SK-N-SH (cell line): ENCODE measurements at regions not wholly inside any gene's neighbourhood (a gene's known extent, or its start where the extent isn't known, plus 50 kb on each side); places are given as distances from the start of the nearest gene placed in this dataset.

ENCODE experiments used
- CTCF ChIA-PET: fragments of 300-600, 350-600 bp; formaldehyde crosslinking; extraction: SDS; loops from one replicate; lab custom pipeline; 2021; lab: Yijun Ruan, JAX
- POLR2A ChIA-PET: fragments of 350-600 bp; sonication (Branson Sonifier 250); formaldehyde crosslinking; extraction: SDS; loops from one replicate; lab custom pipeline; 2020; ENCODE audit warnings: antibody characterized with exemption, inconsistent platforms; lab: Yijun Ruan, JAX
- DNase-seq: peaks from one replicate; pipeline ENCODE4 v3.0.0; 2012
- H2AFZ ChIP-seq: fragments of 200-600 bp; sonication (generic); 2 replicates; pipeline ENCODE4 v1.8.1; 2016; ENCODE audit warnings: antibody characterized with exemption, mild to moderate bottlenecking, low read depth
- H3F3A ChIP-seq: fragments of 200-600 bp; sonication (generic); replicated peaks from 2 replicates; pipeline ENCODE3; 2016; ENCODE audit warnings: antibody characterized with exemption, mild to moderate bottlenecking; ENCODE audit not compliant: insufficient read depth
- H3K27ac ChIP-seq, 2 experiments: fragments of 200-500 bp in 1 of 2; fragments of 200-600 bp in 1 of 2; sonication (Bioruptor generic) in 1 of 2; sonication (generic), shearing (Covaris generic) in 1 of 2; 2 replicates each; pipeline versions ENCODE4 v1.5.1 to v1.6.1; 2014 to 2016; ENCODE audit warnings: low read depth in 2 of 2, inconsistent platforms in 1 of 2, low read length in 1 of 2, mild to moderate bottlenecking in 1 of 2, mixed read lengths in 1 of 2
- H3K27me3 ChIP-seq: fragments of 200-600 bp; sonication (generic), shearing (Covaris generic); 2 replicates; pipeline ENCODE4 v1.6.1; 2016; ENCODE audit warnings: mixed run types; ENCODE audit not compliant: insufficient read depth
- H3K36me3 ChIP-seq, 2 experiments: fragments of 200-500 bp in 1 of 2; fragments of 200-600 bp in 1 of 2; sonication (Bioruptor generic) in 1 of 2; sonication (generic) in 1 of 2; replicated peaks in 1 of 2; 2 replicates each; pipeline versions ENCODE3 to v1.5.1; 2014 to 2016; ENCODE audit warnings: low read length in 1 of 2, mild to moderate bottlenecking in 1 of 2; ENCODE audit not compliant: insufficient read depth in 2 of 2, control insufficient read depth in 1 of 2
- H3K4me1 ChIP-seq, 2 experiments: fragments of 200-500 bp in 1 of 2; fragments of 200-600 bp in 1 of 2; sonication (Bioruptor generic) in 1 of 2; sonication (generic), shearing (Covaris generic) in 1 of 2; 2 replicates each; pipeline versions ENCODE4 v1.5.1 to v1.6.1; 2014 to 2016; ENCODE audit warnings: low read depth in 1 of 2, low read length in 1 of 2, mixed run types in 1 of 2; ENCODE audit not compliant: insufficient read depth in 2 of 2, control insufficient read depth in 1 of 2
- H3K4me2 ChIP-seq: fragments of 200-600 bp; sonication (generic), shearing (Covaris generic); 2 replicates; pipeline ENCODE4 v1.6.1; 2017; ENCODE audit warnings: mixed run types
- H3K4me3 ChIP-seq, 2 experiments: fragments of 200-500 bp in 1 of 2; fragments of 200-600 bp in 1 of 2; sonication (Bioruptor generic) in 1 of 2; sonication (generic), shearing (Covaris generic) in 1 of 2; 2 replicates each; pipeline versions ENCODE4 v1.5.1 to v1.8.1; 2014 to 2016; ENCODE audit warnings: low read depth in 2 of 2, inconsistent platforms in 1 of 2, low read length in 1 of 2, mild to moderate bottlenecking in 1 of 2, mixed read lengths in 1 of 2, moderate library complexity in 1 of 2
- H3K79me2 ChIP-seq: fragments of 200-600 bp; sonication (generic); 2 replicates; pipeline ENCODE4 v1.8.1; 2017; ENCODE audit warnings: mild to moderate bottlenecking; ENCODE audit not compliant: insufficient read depth
- H3K9ac ChIP-seq: fragments of 200-600 bp; sonication (generic); 2 replicates; pipeline ENCODE4 v1.6.1; 2017; ENCODE audit warnings: mixed run types
- H3K9me2 ChIP-seq: fragments of 200-600 bp; sonication (generic); 2 replicates; pipeline ENCODE4 v1.6.1; 2017; ENCODE audit warnings: mixed run types
- H3K9me3 ChIP-seq: fragments of 200-600 bp; sonication (generic); 2 replicates; pipeline ENCODE4 v1.6.1; 2017; ENCODE audit warnings: mixed run types, mild to moderate bottlenecking, moderate library complexity
- H4K20me1 ChIP-seq: fragments of 200-600 bp; sonication (generic); 2 replicates; pipeline ENCODE4 v1.6.1; 2017; ENCODE audit warnings: mild to moderate bottlenecking, mixed run types; ENCODE audit not compliant: insufficient read depth
- CHD2 ChIP-seq: fragments of 150-350 bp; IDR thresholded peaks from 2 replicates; pipeline ENCODE4 v1.6.1; 2018; ENCODE audit warnings: low read length; ENCODE audit not compliant: partially characterized antibody
- IRF3 ChIP-seq: fragments of 150-350 bp; IDR thresholded peaks from 2 replicates; pipeline ENCODE4 v1.6.1; 2016; ENCODE audit warnings: mild to moderate bottlenecking, low read depth, low read length
- JUND ChIP-seq: IDR thresholded peaks from 2 replicates; pipeline ENCODE4 v1.4.0; 2012
- MAX ChIP-seq: IDR thresholded peaks from 2 replicates; pipeline ENCODE4 v1.4.0; 2012; ENCODE audit warnings: low read depth
- MXI1 ChIP-seq: IDR thresholded peaks from 2 replicates; pipeline ENCODE4 v1.6.1; 2012; ENCODE audit warnings: mild to moderate bottlenecking, low read depth, low read length, improper control_type of control experiment
- NRF1 ChIP-seq: IDR thresholded peaks from 2 replicates; pipeline ENCODE4 v1.6.1; 2012; ENCODE audit warnings: low read depth, mild to moderate bottlenecking, low read length
- POLR2AphosphoS5 ChIP-seq: IDR thresholded peaks from 2 replicates; pipeline ENCODE4 v1.6.1; 2012; ENCODE audit warnings: low read depth, low read length
- RAD21 ChIP-seq: IDR thresholded peaks from 2 replicates; pipeline ENCODE4 v1.6.1; 2012; ENCODE audit warnings: mild to moderate bottlenecking, low read length
- RCOR1 ChIP-seq: fragments of 150-350 bp; IDR thresholded peaks from 2 replicates; pipeline ENCODE4 v1.6.1; 2017; ENCODE audit warnings: antibody characterized with exemption, low read length
- REST ChIP-seq: IDR thresholded peaks from 2 replicates; pipeline ENCODE4 v1.6.1; 2012; ENCODE audit warnings: mild to moderate bottlenecking, low read depth, low read length, moderate library complexity
- RXRA ChIP-seq: IDR thresholded peaks from 2 replicates; pipeline ENCODE4 v1.4.0; 2012; ENCODE audit warnings: low read depth, mild to moderate bottlenecking, borderline replicate concordance
- SMC3 ChIP-seq: IDR thresholded peaks from 2 replicates; pipeline ENCODE4 v1.6.1; 2012; ENCODE audit warnings: low read depth, low read length, improper control_type of control experiment
- TAF1 ChIP-seq: IDR thresholded peaks from 2 replicates; pipeline ENCODE4 v1.6.1; 2012; ENCODE audit warnings: low read depth, mild to moderate bottlenecking, low read length, moderate library complexity, borderline replicate concordance
- TEAD4 ChIP-seq: IDR thresholded peaks from 2 replicates; pipeline ENCODE4 v1.4.0; 2012; ENCODE audit warnings: mild to moderate bottlenecking, borderline replicate concordance; ENCODE audit not compliant: insufficient read depth
- USF1 ChIP-seq: IDR thresholded peaks from 2 replicates; pipeline ENCODE4 v1.4.0; 2012; ENCODE audit warnings: low read depth, borderline replicate concordance
- WGBS: methylation state at CpG from one replicate; pipeline ENCODE4 v1.1.6; 2017; ENCODE audit warnings: low lambda C conversion rate; 5-methylcytosine and 5-hydroxymethylcytosine counted together

- WGBS: 21% methylated on average over 3 of the region's 3 CpGs
- no peaks in the 10 kb centered on the region; a peak in 1 of 4 replicates for H3K4me1 ChIP-seq
- H2AFZ ChIP-seq: no peak overlapping the region
- POLR2A ChIA-PET: no interaction called here
- H3K27ac ChIP-seq: no peak overlapping the region
- no peaks in the 10 kb centered on the region for H3K79me2 ChIP-seq
- H3K4me2 ChIP-seq: no peak overlapping the region
- no peaks in the 10 kb centered on the region for H3K36me3 ChIP-seq
- no peaks in the 10 kb centered on the region for H3K9me2 ChIP-seq
- no peaks in the 10 kb centered on the region; the same call in 1 of the 2 replicates for H3K9me3 ChIP-seq
- H4K20me1 ChIP-seq: no peaks in the 10 kb centered on the region
- TF ChIP-seq TAF1 (no peak), MXI1 (no peak), CHD2 (no peak), POLR2AphosphoS5 (no peak), SMC3 (no peak), NRF1 (no peak), RAD21 (no peak), RCOR1 (no peak), JUND (no peak), TEAD4 (no peak), IRF3 (no peak), REST (no peak), MAX (no peak), RXRA (no peak), USF1 (no peak)
- no peak for DNase-seq
- H3F3A ChIP-seq: no peaks in the 10 kb centered on the region
- CTCF ChIA-PET: interaction anchor here (1.0 kb wide), 1 partner anchor 12 kb away, joined by 3 read pairs; no protein-coding TSS in a partner anchor
- no peak overlapping the region for H3K9ac ChIP-seq
- no peaks in the 10 kb centered on the region for H3K27me3 ChIP-seq
- H3K4me3 ChIP-seq: no peak overlapping the region
Measured at GRCh38 chr2:15869396-15869795, 71.0 kb upstream of the MYCN start.
